ENCODE measurements at regions not wholly inside any gene's neighbourhood (a gene's known extent, or its start where the extent isn't known, plus 50 kb on each side); places are given as distances from the start of the nearest gene placed in this dataset.

DNA sequence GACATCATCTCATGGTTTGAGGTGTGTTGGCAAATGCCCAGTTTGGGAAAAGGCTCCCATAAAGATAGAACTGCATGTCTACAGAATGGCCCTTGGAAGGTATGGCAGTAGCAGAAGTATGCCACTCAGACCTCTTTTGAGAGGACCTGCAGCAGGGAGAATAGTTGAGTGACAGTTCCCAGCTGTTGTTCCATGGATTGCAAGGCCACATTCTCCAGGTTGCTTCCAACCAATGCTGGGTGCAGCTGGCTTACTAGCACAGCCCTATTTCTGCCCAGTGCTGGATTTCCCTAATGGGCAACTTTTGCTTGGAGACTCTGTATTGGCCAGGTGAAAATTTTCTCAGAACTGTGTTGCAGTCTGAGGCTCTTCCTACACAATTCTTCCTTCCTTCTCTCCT, 266.2 kb downstream of the UTP18 start:
- no peak for DNase-seq (ENCODE audit: low spot score)
- no peak for ATAC-seq
- intact Hi-C loops (cut with DNase I), result no loop called here

DNA sequence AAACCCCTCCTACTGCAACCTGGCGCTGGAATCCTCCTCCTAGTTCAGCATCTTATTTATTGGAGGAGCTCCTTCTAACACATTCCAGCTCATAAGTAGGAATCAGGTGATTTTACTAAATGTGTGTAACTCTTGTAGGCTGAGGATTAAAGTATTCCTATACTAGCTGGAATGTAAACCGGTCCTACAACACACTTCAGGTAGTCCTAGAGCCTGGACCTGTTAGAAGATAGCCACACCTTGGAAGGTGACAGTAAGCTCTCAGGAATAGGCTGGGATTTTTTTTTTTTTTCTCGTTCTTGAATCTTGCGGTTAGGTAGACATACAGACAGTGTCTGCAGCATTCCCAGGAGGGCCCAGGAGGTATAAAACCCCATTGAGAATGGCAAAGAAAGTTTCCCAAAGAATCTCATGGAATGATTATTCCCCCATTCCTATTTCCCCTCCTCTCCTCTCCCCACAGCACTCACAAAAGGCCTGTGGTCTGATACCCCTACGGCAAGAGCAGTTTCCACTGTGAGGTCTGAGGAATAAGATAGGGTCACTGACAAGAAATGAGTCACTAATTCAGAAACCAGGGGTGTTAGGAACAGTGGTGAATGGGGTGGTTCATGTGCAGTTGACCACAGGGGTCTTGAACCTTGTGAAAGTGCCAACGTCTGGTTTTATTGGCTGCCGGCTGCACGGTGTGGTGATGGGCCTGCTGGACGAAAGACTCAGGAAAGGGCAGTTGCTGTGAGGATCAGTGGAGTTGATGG, 267.1 kb downstream of the UTP18 start:
- ATAC-seq, result no peak
- intact Hi-C loops (cut with DNase I), result no loop called here
- no peak for DNase-seq (ENCODE audit: low spot score)

DNA sequence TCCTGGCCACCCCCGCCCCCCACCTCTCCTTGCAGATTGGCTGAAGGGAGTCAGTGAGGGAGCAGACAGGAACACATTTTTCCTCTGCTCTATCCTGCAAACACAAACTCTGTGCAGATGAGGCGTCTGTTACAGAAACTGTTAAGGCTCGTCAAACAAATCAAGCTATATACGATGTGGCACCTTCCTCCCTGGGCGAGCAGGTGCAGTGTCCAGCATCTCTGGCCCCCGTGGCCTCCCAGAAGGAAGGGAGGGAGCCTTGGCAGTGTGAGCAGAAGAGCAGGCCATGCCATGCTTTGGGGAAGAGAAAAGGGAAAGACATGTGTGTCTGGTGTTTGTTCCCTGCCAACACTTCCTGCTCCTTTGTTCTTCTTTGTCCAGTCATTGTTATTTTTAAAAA, 267.8 kb downstream of the UTP18 start:
- no peak for DNase-seq (ENCODE audit: low spot score)
- intact Hi-C loops (cut with DNase I), result no loop called here
- ATAC-seq, result no peak

DNA sequence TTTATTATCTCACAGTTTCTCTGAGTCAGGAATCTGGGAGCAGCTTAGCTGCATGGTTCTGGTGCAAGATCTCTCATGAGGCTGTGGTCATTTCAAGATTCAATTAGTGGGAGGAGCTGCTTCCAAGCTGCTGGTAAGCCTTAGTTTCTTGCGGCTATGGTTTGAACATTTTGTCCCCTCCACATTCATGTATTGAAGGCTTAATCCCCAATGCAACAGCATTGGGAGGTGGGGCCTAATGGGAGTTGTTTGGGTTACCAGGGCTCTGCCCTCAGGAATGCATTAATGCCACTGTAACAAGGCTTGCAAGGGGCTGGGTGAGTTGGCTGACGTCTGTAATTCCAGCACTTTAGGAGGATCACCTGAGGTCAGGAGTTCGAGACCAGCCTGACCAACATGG, 272.9 kb downstream of the UTP18 start:
- intact Hi-C loops (cut with DNase I), result no loop called here
- DNase-seq (ENCODE audit: low spot score), result no peak
- no peak for ATAC-seq

DNA sequence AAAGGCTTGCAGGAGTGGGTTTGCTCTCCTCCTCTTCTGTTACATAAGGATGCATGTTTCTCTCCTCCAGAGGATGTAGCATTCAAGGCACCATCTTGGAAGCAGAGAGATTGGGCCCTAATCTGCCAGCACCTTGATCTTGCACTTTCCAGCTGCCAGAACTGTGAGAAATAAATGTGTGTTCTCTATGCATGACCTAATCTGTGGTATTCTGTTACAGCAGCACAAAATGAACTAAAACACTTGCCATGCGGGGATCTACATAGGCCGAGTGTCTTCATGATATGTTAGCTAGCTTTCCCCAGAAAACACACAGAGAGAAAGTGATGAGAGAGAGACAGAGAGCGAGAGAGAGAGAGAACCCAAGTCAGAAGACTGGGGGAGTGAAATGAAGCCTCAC, 273.5 kb downstream of the UTP18 start:
- intact Hi-C loops (cut with DNase I), result no loop called here
- no peak for DNase-seq (ENCODE audit: low spot score)
- no peak for ATAC-seq

DNA sequence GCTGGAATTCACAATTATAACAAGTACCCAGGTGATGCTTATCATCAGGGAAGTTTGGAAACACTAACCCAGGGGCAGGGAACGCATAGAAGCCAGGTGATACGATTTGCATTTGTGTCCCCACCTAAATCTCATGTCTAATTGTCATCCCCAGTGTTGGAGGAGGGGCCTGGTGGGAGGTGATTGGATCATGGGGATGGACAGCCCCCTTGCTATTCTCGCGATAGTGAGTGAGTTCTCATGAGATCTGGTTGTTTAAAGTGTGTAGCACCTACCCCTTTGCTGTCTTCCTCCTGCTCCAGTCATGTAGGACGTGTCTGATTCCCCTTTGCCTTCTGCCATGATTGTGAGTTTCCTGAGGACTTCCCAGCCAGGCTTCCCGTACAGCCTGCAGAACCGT, 276.3 kb downstream of the UTP18 start:
- no peak for DNase-seq (ENCODE audit: low spot score)

DNA sequence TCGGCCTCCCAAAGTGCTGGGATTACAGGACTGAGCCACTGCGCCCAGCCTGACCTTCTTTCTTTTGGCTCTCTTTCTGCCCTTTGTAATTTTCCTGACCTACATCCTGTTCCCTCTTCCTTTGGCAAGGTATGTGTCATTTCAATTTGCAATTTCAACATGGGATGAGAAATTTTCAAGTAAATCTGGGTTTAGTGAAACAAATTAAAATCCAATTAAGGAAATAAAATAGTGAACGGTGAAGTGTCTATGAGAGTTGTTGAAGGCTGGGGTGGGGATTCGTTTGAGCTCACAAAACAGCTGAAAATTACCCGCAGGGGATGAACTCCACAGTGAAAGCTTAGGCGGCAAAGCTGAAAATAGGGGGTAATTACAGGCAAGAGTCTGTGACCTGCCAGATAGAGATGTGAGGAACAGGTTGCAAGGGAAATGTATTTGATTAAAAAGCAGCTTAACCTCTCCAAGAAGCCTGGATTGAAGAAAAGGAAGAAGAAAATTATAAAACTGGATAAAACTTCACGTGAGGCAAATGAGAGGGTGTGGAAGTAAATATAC, 277.7 kb downstream of the UTP18 start:
- ATAC-seq, result no peak
- no peak for DNase-seq (ENCODE audit: low spot score)
- intact Hi-C loops (cut with DNase I), result no loop called here

More for the DNA sequence above, 276.3 kb downstream of the UTP18 start:
- intact Hi-C loops (cut with DNase I), result no loop called here
- no peak for ATAC-seq

DNA sequence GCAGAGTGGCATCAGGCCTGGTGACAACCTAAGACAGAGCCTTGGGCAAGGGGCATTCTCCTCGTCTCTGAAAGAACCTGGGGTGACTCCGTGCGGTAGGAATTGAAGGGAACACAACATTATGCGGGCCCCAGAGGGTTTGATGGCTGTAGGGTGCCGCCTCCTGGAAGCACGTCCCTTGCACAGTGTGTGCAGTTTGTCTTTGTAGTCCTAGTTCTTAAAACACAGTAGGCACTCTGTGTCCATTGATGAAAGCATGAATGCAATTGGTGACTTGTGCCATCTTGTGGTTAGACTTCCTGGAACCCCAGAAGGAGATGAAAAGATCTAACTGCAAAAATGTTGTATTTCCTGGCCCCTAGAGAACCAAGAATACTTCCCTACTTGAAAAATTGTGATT, 279.8 kb downstream of the UTP18 start:
- ATAC-seq (no peak), DNase-seq (ENCODE audit: low spot score) (no peak)
- intact Hi-C loops (cut with DNase I), result no loop called here

DNA sequence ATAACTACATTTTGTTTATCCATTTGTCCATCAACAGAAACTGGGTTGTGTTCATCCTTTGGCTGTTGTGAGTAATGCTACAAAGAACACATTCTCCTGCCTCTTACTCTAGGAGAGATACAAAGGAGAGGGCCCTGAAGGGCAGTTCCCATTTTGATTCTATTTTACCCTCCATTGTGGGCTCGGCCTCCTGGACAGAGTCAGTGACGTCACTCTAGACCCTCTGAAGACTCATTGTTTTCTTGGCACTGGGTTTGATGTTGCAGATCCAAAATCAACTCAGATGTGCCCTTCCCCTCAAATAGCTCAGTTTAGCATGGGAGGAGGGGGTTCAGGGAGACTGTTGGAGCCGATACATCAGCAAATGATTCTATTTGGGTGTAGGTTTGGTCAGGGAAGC, 280.9 kb downstream of the UTP18 start:
- ATAC-seq (no peak), DNase-seq (ENCODE audit: low spot score) (no peak)
- intact Hi-C loops (cut with DNase I), result no loop called here

DNA sequence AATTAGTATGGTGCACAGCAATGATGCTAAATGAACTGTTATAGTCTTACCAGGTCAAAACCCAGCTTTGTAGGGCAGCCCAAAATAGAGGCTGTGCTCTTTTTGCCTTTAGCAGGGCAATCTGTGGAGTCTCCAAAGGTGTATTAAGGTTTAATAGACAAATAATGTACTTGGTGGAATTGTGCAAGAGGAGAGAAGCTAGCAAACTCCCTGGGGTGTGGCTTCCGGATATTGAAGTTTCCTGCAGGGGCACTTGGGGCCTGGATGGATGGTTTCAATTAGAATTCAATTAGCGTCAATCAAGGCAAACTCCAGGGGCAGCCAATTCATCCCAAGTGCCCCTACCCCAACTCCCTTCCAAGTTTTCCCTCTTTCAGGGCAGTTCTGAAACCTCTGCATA, 285.8 kb downstream of the UTP18 start:
- DNase-seq (ENCODE audit: low spot score) (no peak), ATAC-seq (no peak)
- intact Hi-C loops (cut with DNase I), result no loop called here

DNA sequence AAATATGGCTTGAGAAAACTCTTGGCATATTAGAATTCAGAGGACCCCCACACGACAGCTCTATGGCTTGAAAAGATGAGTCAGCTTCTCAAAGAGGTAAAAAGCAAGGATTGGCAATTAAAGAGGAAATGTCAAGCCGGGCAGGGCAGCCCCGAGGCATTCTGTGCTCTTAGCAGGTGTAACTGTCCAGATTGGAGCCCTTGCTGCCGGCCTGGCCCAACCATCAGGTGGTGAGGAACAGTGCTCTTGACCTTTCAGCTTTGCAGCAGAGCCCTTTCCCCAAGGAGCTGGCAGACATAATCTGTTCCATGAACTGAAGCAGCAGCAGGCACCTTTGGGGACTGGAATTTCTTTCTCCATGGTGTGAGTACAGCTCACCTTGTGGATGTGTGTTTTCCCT, 287.8 kb downstream of the UTP18 start:
- no peak for ATAC-seq
- no peak for DNase-seq (ENCODE audit: low spot score)
- intact Hi-C loops (cut with DNase I), result no loop called here

DNA sequence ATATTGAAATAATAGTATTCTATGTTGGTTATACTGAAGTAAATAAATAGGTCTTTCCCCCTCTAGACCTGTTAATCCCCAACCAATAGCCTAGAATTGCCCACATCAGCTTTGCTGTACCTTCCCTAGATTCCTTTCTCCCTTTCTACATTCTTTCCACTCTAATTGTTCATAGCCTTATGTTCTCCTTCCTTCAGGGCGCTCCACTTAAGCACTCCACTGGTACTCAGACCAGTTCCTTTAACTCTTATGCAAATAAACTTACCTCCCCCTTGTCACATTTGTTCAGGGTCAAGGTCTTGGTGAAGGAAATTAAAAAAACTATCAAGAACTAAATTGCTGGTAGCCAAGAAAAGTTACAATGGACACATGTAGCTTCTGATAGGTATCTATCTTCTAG, 294.8 kb downstream of the UTP18 start:
- DNase-seq (ENCODE audit: low spot score) (no peak), ATAC-seq (no peak)
- intact Hi-C loops (cut with DNase I), result no loop called here

DNA sequence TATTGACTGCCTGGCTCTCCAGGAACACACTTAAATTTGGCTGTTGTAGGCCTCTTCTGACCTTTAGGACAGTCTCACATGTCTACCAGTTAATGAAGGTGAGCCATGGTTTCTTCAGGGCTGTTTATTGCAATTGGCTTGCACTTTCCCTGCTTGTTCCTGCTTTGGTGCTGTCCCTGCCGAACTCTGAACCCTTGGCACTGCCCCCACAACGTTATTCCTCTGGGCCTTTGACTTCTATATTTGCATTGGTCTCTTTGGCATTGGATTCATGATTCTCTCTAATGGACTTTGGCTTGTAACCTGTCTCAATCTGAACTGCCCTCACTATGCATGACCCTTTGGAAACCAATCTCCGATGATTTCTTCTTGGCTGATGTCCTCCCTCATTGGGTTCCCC, 299.4 kb downstream of the UTP18 start:
- intact Hi-C loops (cut with DNase I), result no loop called here
- DNase-seq (ENCODE audit: low spot score) (no peak), ATAC-seq (no peak)

DNA sequence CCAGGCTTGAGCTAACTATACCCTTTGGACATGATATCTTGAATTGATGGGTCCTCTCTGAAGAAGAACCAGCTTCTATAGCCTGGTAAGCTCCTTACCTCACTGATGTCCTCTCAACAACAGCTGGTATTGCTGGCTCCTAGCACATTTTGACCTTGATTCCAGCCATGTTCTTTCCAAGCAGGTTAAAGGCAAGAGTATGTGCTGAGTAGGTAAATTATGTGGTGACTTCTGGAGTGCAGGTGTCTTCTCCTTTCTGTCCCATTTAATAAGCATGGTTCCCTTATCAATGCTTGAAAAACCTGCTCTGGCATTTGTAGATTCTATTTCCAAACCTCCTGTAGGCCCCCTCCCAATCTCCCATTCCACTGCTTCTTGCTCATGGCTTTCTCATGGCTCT, 300.1 kb downstream of the UTP18 start:
- ATAC-seq, result no peak

DNA sequence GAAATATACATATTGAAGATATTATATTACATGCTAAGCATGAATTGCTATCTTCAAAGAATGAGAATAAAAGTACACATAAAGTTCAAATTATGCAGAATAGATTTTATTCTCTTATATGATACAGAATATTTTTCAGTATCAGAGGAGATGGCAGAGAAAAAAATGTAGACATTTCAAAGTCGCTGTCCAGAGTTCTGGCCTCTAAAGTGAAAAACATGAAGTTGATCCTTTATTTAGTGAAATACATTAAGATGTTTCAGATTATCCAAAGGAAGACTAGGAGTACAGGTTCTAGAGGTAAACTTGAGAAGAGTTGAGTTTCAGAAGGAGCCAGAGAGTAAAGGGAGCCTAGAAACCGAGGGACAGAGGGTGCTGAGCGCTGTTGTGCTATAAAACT, 303.6 kb downstream of the UTP18 start:
- ATAC-seq (no peak), DNase-seq (ENCODE audit: low spot score) (no peak)
- intact Hi-C loops (cut with DNase I), result no loop called here

More for the DNA sequence above, 300.1 kb downstream of the UTP18 start:
- no peak for DNase-seq (ENCODE audit: low spot score)
- intact Hi-C loops (cut with DNase I), result no loop called here

DNA sequence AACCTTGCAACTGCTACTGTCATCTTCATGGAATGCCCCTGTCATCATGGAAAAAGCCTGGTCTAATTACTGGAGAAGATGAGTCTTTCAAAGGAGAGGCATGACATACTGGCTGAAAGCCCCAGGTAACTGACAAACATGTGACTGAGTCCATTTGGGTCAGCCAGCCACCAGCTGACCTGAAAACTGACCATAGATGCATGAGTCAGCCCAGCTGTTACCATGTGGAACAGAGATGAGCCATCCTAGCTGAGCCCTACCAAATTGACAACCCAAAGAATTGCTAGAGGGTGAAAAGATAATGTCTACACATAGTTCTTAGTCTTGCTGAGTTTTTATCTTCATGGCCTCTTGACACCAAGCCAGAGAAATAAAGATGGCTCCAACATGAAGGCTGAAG, 311.8 kb downstream of the UTP18 start:
- ATAC-seq (no peak), DNase-seq (ENCODE audit: low spot score) (no peak)
- intact Hi-C loops (cut with DNase I), result no loop called here
